Ishikawa (cell line): ENCODE measurements at regions not wholly inside any gene's neighbourhood (a gene's known extent, or its start where the extent isn't known, plus 50 kb on each side); places are given as distances from the start of the nearest gene placed in this dataset.

Source experiments
- CEBPB ChIP-seq: IDR thresholded peaks from 2 replicates; pipeline ENCODE4 v1.6.1; 2012
- CREB1 ChIP-seq: IDR thresholded peaks from 2 replicates; pipeline ENCODE4 v1.6.1; 2012; ENCODE audit warnings: low read depth
- EGR1 ChIP-seq: IDR thresholded peaks from 2 replicates; pipeline ENCODE4 v1.6.1; 2012
- EP300 ChIP-seq: IDR thresholded peaks from 2 replicates; pipeline ENCODE4 v1.6.1; 2012; ENCODE audit warnings: borderline replicate concordance
- FOXM1 ChIP-seq: IDR thresholded peaks from 2 replicates; pipeline ENCODE4 v1.6.1; 2012; ENCODE audit warnings: low read depth, borderline replicate concordance
- MAX ChIP-seq: IDR thresholded peaks from 2 replicates; pipeline ENCODE4 v1.6.1; 2012
- NFIC ChIP-seq: IDR thresholded peaks from 2 replicates; pipeline ENCODE4 v1.6.1; 2012
- RAD21 ChIP-seq: IDR thresholded peaks from 2 replicates; pipeline ENCODE4 v1.6.1; 2012; ENCODE audit warnings: low read depth
- REST ChIP-seq: IDR thresholded peaks from 2 replicates; pipeline ENCODE4 v1.6.1; 2012; ENCODE audit warnings: low read depth, mild to moderate bottlenecking
- TAF1 ChIP-seq: IDR thresholded peaks from 2 replicates; pipeline ENCODE4 v1.6.1; 2012; ENCODE audit warnings: low read depth, mild to moderate bottlenecking
- TCF12 ChIP-seq: IDR thresholded peaks from 2 replicates; pipeline ENCODE4 v1.6.1; 2012; ENCODE audit warnings: low read depth
- TEAD4 ChIP-seq: IDR thresholded peaks from 2 replicates; pipeline ENCODE4 v1.6.1; 2012
- USF1 ChIP-seq: IDR thresholded peaks from 2 replicates; pipeline ENCODE4 v1.6.1; 2012
- YY1 ChIP-seq: IDR thresholded peaks from 2 replicates; pipeline ENCODE4 v1.6.1; 2012; ENCODE audit warnings: low read depth
- ZBTB7A ChIP-seq: IDR thresholded peaks from 2 replicates; pipeline ENCODE4 v1.6.1; 2012; ENCODE audit warnings: low read depth

GRCh38 chr4:162634390-162634789 lies 470.6 kb upstream of the FSTL5 start:
- TF ChIP-seq USF1: no peak
- no peak for TF ChIP-seq REST
- TF ChIP-seq NFIC: no peak
- no peak for TF ChIP-seq YY1
- no peak for TF ChIP-seq CREB1
- TF ChIP-seq CEBPB: no peak
- TF ChIP-seq FOXM1: no peak
- no peak for TF ChIP-seq MAX
- TF ChIP-seq EP300: no peak
- TF ChIP-seq ZBTB7A: no peak
- no peak for TF ChIP-seq RAD21

GRCh38 chr4:162622664-162623063 lies 458.9 kb upstream of the FSTL5 start:
- TF ChIP-seq CEBPB (no peak), TCF12 (no peak), REST (no peak), NFIC (no peak), EP300 (no peak), FOXM1 (no peak), ZBTB7A (no peak), TAF1 (no peak), CREB1 (no peak), YY1 (no peak), RAD21 (no peak), EGR1 (no peak), MAX (no peak), USF1 (no peak), TEAD4 (no peak)

GRCh38 chr4:162610116-162610515 lies 446.3 kb upstream of the FSTL5 start:
- TF ChIP-seq NFIC (no peak), ZBTB7A (no peak), TCF12 (no peak), REST (no peak), TAF1 (no peak), EGR1 (no peak), CREB1 (no peak), CEBPB (no peak)

GRCh38 chr4:162586266-162586665 lies 422.5 kb upstream of the FSTL5 start:
- TF ChIP-seq TCF12 (no peak), MAX (no peak), USF1 (no peak), FOXM1 (no peak), NFIC (no peak), RAD21 (no peak), EP300 (no peak), REST (no peak), CEBPB (no peak), EGR1 (no peak), TAF1 (no peak), YY1 (no peak), CREB1 (no peak), TEAD4 (no peak), ZBTB7A (no peak)
